MM.1S (cell line): ENCODE measurements at regions not wholly inside any gene's neighbourhood (a gene's known extent, or its start where the extent isn't known, plus 50 kb on each side); places are given as distances from the start of the nearest gene placed in this dataset.

ENCODE experiments used
- EZH2 ChIP-seq: fragments of 300-600 bp; sonication (generic); optimal IDR thresholded peaks from 2 replicates; pipeline ENCODE3; 2017; ENCODE audit warnings: low read depth, mild to moderate bottlenecking, antibody characterized with exemption, low read length, mixed read lengths
- TF ChIP-seq, protein P1 (sequence below): fragments of 300-600 bp; sonication (generic); IDR thresholded peaks from 2 replicates; pipeline ENCODE4 v1.5.1; 2016; ENCODE audit warnings: antibody characterized with exemption, low read length, mixed read lengths

DNA sequence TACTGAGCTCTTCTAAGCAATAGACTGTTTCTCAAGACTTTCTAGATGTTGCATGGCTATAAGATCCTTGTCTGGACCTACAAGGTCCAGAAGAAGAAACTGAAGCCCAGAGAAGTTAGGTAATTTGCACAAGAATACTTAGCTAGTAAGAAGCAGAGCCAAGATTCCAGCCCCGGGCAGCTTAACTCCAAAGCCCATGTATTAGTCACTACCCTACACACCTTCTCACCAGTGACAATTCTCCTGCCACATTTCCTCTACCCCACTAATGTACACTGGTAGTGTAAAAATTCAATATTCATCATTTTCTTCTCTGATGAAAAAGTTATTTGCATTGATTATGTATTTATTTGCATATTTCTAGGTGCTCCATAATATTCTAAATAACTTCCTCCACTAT is 95.5 kb upstream of the CREB1 start:
- TF ChIP-seq, protein P1, sequence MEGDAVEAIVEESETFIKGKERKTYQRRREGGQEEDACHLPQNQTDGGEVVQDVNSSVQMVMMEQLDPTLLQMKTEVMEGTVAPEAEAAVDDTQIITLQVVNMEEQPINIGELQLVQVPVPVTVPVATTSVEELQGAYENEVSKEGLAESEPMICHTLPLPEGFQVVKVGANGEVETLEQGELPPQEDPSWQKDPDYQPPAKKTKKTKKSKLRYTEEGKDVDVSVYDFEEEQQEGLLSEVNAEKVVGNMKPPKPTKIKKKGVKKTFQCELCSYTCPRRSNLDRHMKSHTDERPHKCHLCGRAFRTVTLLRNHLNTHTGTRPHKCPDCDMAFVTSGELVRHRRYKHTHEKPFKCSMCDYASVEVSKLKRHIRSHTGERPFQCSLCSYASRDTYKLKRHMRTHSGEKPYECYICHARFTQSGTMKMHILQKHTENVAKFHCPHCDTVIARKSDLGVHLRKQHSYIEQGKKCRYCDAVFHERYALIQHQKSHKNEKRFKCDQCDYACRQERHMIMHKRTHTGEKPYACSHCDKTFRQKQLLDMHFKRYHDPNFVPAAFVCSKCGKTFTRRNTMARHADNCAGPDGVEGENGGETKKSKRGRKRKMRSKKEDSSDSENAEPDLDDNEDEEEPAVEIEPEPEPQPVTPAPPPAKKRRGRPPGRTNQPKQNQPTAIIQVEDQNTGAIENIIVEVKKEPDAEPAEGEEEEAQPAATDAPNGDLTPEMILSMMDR: no peak
- TF ChIP-seq EZH2: no peak
